ENCODE measurements at regions not wholly inside any gene's neighbourhood (a gene's known extent, or its start where the extent isn't known, plus 50 kb on each side); places are given as distances from the start of the nearest gene placed in this dataset.

- peaks cover 2% of the 10 kb centered on the region; the same call in 1 of the 2 replicates for H3K27me3 ChIP-seq (ENCODE audit: control insufficient read depth, low read length)
- no peaks in the 10 kb centered on the region for H4K20me1 ChIP-seq (ENCODE audit: control insufficient read depth, insufficient read depth, low read depth, low read length)
- no peaks in the 10 kb centered on the region for H3K79me2 ChIP-seq (ENCODE audit: control insufficient read depth, low read length)
- no peaks in the 10 kb centered on the region for H3F3A ChIP-seq (ENCODE audit: control insufficient read depth, insufficient read depth)
- no peaks in the 10 kb centered on the region for H3K36me3 ChIP-seq (ENCODE audit: control insufficient read depth, low read length)
- no peak overlapping the region for H3K27ac ChIP-seq (ENCODE audit: low read depth, low read length)
- no peaks in the 10 kb centered on the region for H3K9me2 ChIP-seq (replicated peaks; ENCODE audit: control insufficient read depth, low read length)
- no peaks in the 10 kb centered on the region for H3K4me1 ChIP-seq (ENCODE audit: control insufficient read depth, low read length)
- TF ChIP-seq EZH2phosphoT487 (IDR thresholded peaks at IDR 0.05; ENCODE audit: borderline replicate concordance, low read length) (no peak), CTCF (IDR thresholded peaks at IDR 0.05; ENCODE audit: low read depth, low read length, poor library complexity, severe bottlenecking) (no peak)
- no peak overlapping the region for H3K4me3 ChIP-seq (ENCODE audit: low read length)
- no peaks in the 10 kb centered on the region for H3K9me3 ChIP-seq (ENCODE audit: control insufficient read depth, insufficient read depth, low read length)
- H3K4me2 ChIP-seq (ENCODE audit: low read length): no peak overlapping the region
Observed at GRCh38 chr20:39092733-39093410, 130.7 kb downstream of the DHX35 start.

- Histone ChIP-seq H4K20me1 (ENCODE audit: control insufficient read depth, insufficient read depth, low read depth, low read length) (no peaks in the 10 kb centered on the region), H3K36me3 (ENCODE audit: control insufficient read depth, low read length) (no peaks in the 10 kb centered on the region), H3K4me1 (ENCODE audit: control insufficient read depth, low read length) (no peaks in the 10 kb centered on the region), H3K9me3 (ENCODE audit: control insufficient read depth, insufficient read depth, low read length) (no peaks in the 10 kb centered on the region), H3K27ac (ENCODE audit: low read depth, low read length) (no peak overlapping the region), H3K9me2 (replicated peaks; ENCODE audit: control insufficient read depth, low read length) (no peaks in the 10 kb centered on the region), H3K27me3 (ENCODE audit: control insufficient read depth, low read length) (no peaks in the 10 kb centered on the region), H3K4me3 (ENCODE audit: low read length) (no peak overlapping the region), H3F3A (ENCODE audit: control insufficient read depth, insufficient read depth) (no peaks in the 10 kb centered on the region), H3K79me2 (ENCODE audit: control insufficient read depth, low read length) (no peaks in the 10 kb centered on the region), H3K4me2 (ENCODE audit: low read length) (no peak overlapping the region)
- TF ChIP-seq CTCF (IDR thresholded peaks at IDR 0.05; ENCODE audit: low read depth, low read length, poor library complexity, severe bottlenecking): no peak
- no peak for TF ChIP-seq EZH2phosphoT487 (IDR thresholded peaks at IDR 0.05; ENCODE audit: borderline replicate concordance, low read length)
Observed at GRCh38 chr20:39090906-39091305, 128.8 kb downstream of the DHX35 start.

- no peaks in the 10 kb centered on the region for H3K9me3 ChIP-seq (ENCODE audit: control insufficient read depth, insufficient read depth, low read length)
- H3K27ac ChIP-seq (ENCODE audit: low read depth, low read length): no peak overlapping the region
- H3K4me3 ChIP-seq (ENCODE audit: low read length): no peak overlapping the region
- H3F3A ChIP-seq (ENCODE audit: control insufficient read depth, insufficient read depth): no peaks in the 10 kb centered on the region
- H3K9me2 ChIP-seq (replicated peaks; ENCODE audit: control insufficient read depth, low read length): no peaks in the 10 kb centered on the region
- H3K79me2 ChIP-seq (ENCODE audit: control insufficient read depth, low read length): no peaks in the 10 kb centered on the region
- H3K27me3 ChIP-seq (ENCODE audit: control insufficient read depth, low read length): no peaks in the 10 kb centered on the region
- no peak for TF ChIP-seq EZH2phosphoT487 (IDR thresholded peaks at IDR 0.05; ENCODE audit: borderline replicate concordance, low read length)
- TF ChIP-seq CTCF (IDR thresholded peaks at IDR 0.05; ENCODE audit: low read depth, low read length, poor library complexity, severe bottlenecking): no peak
- H3K4me2 ChIP-seq (ENCODE audit: low read length): no peak overlapping the region
- no peaks in the 10 kb centered on the region for H4K20me1 ChIP-seq (ENCODE audit: control insufficient read depth, insufficient read depth, low read depth, low read length)
- H3K4me1 ChIP-seq (ENCODE audit: control insufficient read depth, low read length): no peaks in the 10 kb centered on the region
- H3K36me3 ChIP-seq (ENCODE audit: control insufficient read depth, low read length): no peaks in the 10 kb centered on the region
Observed at GRCh38 chr20:39089797-39090196, 127.7 kb downstream of the DHX35 start.

Measured in DOHH2 (cell line).